Neural crest cell (in vitro differentiated cells): ENCODE measurements at regions not wholly inside any gene's neighbourhood (a gene's known extent, or its start where the extent isn't known, plus 50 kb on each side); places are given as distances from the start of the nearest gene placed in this dataset.

ENCODE experiments used
- DNase-seq: peaks from one replicate; pipeline ENCODE4 v3.0.0; 2021; ENCODE audit warnings: low read depth, mixed read lengths, low spot score
- H3K27ac Mint-ChIP-seq: one replicate; pipeline ENCODE4 v1.8.0; 2021; ENCODE audit warnings: mild to moderate bottlenecking, mixed read lengths; ENCODE audit not compliant: unreplicated experiment
- H3K27me3 Mint-ChIP-seq: 2 replicates; pipeline ENCODE4 v1.8.0; 2021; ENCODE audit warnings: low read depth, mild to moderate bottlenecking, mixed read lengths
- H3K36me3 Mint-ChIP-seq: 2 replicates; pipeline ENCODE4 v1.8.0; 2021; ENCODE audit warnings: low read depth, mild to moderate bottlenecking, mixed read lengths
- H3K4me1 Mint-ChIP-seq: 2 replicates; pipeline ENCODE4 v1.8.0; 2021; ENCODE audit warnings: mixed read lengths
- H3K4me3 Mint-ChIP-seq: one replicate; pipeline ENCODE4 v1.8.0; 2021; ENCODE audit warnings: mild to moderate bottlenecking, mixed read lengths
- H3K9me3 Mint-ChIP-seq: 2 replicates; pipeline ENCODE4 v1.8.0; 2021; ENCODE audit warnings: mixed read lengths
- TF ChIP-seq, protein P1 (sequence below): fragments of 200-600 bp; sonication (generic); conservative IDR thresholded peaks from 2 replicates; pipeline ENCODE4 v1.5.0; 2021; ENCODE audit warnings: antibody characterized with exemption, mild to moderate bottlenecking

DNA sequence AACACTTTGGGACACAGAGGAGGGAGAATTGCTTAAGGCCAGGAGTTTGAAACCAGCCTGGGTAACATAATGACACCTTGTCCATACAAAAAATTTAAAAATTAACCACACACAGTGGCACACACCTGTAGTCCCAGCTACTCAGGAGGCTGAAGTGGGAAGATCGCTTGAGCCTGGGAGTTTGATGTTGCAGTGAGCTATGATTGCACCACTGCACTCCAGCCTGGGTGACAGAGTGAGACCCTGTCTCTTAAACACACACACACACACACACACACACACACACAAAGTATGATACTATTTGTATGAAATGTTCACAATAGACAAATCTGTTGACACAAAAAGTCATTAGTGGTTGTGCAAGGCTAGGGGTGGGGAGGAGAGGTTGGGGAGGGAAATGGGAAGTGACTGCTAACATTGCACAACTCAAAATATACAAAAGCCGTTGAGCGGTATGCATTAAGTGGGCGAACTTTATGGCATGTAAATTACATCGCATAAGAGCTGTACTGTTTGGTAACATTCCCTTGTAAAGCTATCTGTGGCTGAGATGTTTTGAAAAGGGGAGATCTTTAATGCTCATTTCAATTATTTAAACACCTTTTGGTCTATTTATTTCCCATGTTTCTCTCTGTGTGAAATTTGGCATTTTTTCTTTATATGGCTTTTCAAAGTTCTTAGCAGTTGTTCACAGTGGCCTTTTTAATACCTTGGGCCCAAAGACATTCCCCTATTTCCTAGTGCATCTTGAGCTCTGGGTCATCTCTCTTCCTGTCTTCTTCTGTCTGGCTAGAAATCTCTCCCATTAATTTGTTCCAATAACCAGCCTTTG is 58.9 kb upstream of the ZNF516 start:
- Mint-ChIP-seq H3K36me3 (peaks cover 3% of the 10 kb centered on the region), H3K27ac (no peak overlapping the region), H3K4me3 (no peak overlapping the region), H3K27me3 (no peaks in the 10 kb centered on the region), H3K9me3 (peaks cover 4% of the 10 kb centered on the region), H3K4me1 (peaks cover 2% of the 10 kb centered on the region)
- DNase-seq: no peak
- TF ChIP-seq, protein P1, sequence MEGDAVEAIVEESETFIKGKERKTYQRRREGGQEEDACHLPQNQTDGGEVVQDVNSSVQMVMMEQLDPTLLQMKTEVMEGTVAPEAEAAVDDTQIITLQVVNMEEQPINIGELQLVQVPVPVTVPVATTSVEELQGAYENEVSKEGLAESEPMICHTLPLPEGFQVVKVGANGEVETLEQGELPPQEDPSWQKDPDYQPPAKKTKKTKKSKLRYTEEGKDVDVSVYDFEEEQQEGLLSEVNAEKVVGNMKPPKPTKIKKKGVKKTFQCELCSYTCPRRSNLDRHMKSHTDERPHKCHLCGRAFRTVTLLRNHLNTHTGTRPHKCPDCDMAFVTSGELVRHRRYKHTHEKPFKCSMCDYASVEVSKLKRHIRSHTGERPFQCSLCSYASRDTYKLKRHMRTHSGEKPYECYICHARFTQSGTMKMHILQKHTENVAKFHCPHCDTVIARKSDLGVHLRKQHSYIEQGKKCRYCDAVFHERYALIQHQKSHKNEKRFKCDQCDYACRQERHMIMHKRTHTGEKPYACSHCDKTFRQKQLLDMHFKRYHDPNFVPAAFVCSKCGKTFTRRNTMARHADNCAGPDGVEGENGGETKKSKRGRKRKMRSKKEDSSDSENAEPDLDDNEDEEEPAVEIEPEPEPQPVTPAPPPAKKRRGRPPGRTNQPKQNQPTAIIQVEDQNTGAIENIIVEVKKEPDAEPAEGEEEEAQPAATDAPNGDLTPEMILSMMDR: no peak

DNA sequence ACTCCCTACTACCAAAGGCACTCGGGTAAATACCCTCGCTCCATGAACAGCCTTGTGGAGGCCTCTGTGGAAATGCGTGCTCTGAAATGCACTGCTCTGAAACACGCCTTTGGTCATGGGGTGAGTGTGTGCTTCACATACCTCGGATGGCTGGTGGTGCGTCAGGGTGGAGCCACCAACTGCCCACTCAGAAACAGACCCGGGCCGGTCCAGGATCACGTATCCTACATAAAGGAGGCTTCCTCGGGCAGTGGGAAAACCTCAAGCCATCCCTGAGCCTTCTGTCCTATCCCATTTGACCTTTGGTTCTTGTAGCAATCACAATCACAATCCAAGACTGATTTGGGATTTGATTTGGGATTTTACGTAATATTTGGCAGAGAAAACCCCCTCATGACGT is 53.5 kb upstream of the ZNF516 start:
- Mint-ChIP-seq H3K4me1 (peaks cover 25% of the 10 kb centered on the region), H3K9me3 (peaks cover 4% of the 10 kb centered on the region), H3K36me3 (peaks cover 3% of the 10 kb centered on the region), H3K27ac (no peak overlapping the region), H3K4me3 (no peak overlapping the region), H3K27me3 (no peaks in the 10 kb centered on the region)
- no peak for DNase-seq
- TF ChIP-seq, protein P1: no peak

DNA sequence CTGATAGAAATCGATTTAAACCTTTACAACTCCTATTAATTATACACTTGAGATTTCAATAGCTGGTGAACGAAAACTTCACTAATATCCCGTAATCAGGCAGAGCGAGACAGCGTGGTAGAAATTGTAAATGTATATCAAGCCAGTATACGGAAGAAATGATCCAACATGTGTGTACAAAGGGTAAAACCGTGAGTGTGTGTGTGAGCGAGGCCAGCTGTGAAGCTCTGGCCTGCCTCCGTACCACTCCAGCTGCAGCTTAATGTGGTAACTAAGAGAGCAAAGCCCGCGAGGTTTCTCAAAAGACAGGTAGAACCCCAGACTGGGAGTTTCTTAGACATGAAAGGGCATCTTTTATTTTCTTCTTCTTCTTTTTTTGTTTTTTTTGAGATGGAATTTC is 52.3 kb upstream of the ZNF516 start:
- no peak overlapping the region for H3K4me3 Mint-ChIP-seq
- DNase-seq: no peak
- H3K36me3 Mint-ChIP-seq: peaks cover 3% of the 10 kb centered on the region
- H3K27me3 Mint-ChIP-seq: no peaks in the 10 kb centered on the region
- peaks cover 25% of the 10 kb centered on the region for H3K4me1 Mint-ChIP-seq
- TF ChIP-seq, protein P1: no peak
- H3K27ac Mint-ChIP-seq: no peak overlapping the region
- H3K9me3 Mint-ChIP-seq: peaks cover 4% of the 10 kb centered on the region

DNA sequence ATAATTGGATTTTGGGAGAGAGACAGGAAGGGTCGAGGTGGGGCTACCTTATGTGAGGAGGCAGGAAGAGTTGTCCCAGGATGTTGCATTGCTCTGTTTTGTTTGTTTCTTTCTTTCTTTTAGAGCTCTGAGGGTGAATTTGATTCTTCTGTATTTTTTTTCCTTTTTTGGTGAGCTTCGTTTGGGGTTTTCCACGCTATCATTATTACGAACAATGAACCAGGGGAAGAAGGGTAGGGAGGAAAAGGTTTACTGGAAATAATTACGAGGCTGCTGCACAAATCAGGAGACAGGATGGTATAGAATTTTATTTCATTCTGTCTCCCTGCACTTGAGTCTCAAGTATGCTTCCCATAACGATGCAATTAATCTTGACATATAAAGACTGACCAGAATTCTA is 51.4 kb upstream of the ZNF516 start:
- Mint-ChIP-seq H3K9me3 (peaks cover 4% of the 10 kb centered on the region), H3K36me3 (peaks cover 3% of the 10 kb centered on the region), H3K4me3 (no peak overlapping the region), H3K4me1 (peaks cover 25% of the 10 kb centered on the region), H3K27me3 (no peaks in the 10 kb centered on the region), H3K27ac (no peak overlapping the region)
- TF ChIP-seq, protein P1: no peak
- no peak for DNase-seq

DNA sequence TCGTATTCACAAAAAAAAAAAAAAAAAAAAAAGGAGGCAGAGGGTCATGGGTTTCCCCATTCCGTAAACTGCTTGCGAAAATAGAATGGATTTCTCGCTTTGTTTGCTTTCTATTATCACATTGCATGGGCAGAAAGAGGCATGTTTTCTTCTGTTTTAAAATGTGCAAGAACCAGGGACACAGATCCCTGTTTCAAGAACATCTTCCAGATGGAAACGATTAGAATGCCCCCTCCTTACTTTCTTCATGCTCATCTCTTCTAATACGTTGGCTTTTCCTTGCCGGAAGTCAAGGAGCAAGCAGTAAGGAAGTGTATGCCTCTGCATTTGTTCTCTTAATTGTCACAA is 51.0 kb upstream of the ZNF516 start:
- peaks cover 7% of the 10 kb centered on the region for H3K9me3 Mint-ChIP-seq
- no peak for DNase-seq
- peaks cover 3% of the 10 kb centered on the region for H3K36me3 Mint-ChIP-seq
- TF ChIP-seq, protein P1: no peak
- H3K27me3 Mint-ChIP-seq: no peaks in the 10 kb centered on the region
- H3K4me3 Mint-ChIP-seq: no peak overlapping the region
- peaks cover 25% of the 10 kb centered on the region for H3K4me1 Mint-ChIP-seq
- no peak overlapping the region for H3K27ac Mint-ChIP-seq
